Gastrocnemius medialis (tissue), 4 donors: ENCODE measurements at regions not wholly inside any gene's neighbourhood (a gene's known extent, or its start where the extent isn't known, plus 50 kb on each side); places are given as distances from the start of the nearest gene placed in this dataset.

Experiments used
- POLR2A ChIP-seq, 2 donors: fragments of 450-650 bp; IDR thresholded peaks; one replicate each; pipeline ENCODE4 v1.6.1; 2017; ENCODE audit warnings: antibody characterized with exemption in 2 of 2, mild to moderate bottlenecking in 2 of 2, moderate library complexity in 2 of 2
- TF ChIP-seq, protein P1 (sequence below), 5 experiments: fragments of 450-650 bp in 3 of 5; fragments of 200-600 bp in 2 of 5; sonication (generic) in 2 of 5; IDR thresholded peaks in 4 of 5; conservative IDR thresholded peaks in 1 of 5; 1 replicate in 4 of 5; 2 replicates in 1 of 5; pipeline ENCODE4 v1.5.1; 2016 to 2019; ENCODE audit warnings: antibody characterized with exemption in 5 of 5, mild to moderate bottlenecking in 3 of 5, moderate library complexity in 3 of 5

DNA sequence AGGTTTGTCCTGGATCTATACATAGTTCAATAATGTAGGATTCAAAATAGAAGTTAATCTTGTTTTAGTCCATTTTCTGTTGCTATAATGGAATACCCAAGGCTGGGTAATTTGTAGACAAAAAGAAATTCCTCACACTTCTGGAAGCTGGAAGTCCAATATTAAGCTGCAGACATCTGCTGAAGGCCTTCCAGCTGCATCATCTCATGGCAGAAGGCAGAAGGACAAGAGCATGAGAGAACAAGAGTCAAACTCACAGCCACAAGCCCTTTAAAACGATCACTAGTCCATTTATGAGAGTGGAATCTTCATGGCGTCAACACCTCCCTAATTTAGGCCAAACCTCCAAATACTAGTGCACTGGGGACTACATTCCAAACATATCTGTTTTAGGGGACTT lies 669.3 kb downstream of the ROBO2 start:
- TF ChIP-seq, protein P1, sequence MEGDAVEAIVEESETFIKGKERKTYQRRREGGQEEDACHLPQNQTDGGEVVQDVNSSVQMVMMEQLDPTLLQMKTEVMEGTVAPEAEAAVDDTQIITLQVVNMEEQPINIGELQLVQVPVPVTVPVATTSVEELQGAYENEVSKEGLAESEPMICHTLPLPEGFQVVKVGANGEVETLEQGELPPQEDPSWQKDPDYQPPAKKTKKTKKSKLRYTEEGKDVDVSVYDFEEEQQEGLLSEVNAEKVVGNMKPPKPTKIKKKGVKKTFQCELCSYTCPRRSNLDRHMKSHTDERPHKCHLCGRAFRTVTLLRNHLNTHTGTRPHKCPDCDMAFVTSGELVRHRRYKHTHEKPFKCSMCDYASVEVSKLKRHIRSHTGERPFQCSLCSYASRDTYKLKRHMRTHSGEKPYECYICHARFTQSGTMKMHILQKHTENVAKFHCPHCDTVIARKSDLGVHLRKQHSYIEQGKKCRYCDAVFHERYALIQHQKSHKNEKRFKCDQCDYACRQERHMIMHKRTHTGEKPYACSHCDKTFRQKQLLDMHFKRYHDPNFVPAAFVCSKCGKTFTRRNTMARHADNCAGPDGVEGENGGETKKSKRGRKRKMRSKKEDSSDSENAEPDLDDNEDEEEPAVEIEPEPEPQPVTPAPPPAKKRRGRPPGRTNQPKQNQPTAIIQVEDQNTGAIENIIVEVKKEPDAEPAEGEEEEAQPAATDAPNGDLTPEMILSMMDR (IDR thresholded peaks at IDR 0.05 in 4 of 5, conservative IDR thresholded peaks at IDR 0.05 in 1 of 5), result no peak
- no peak for TF ChIP-seq POLR2A (IDR thresholded peaks at IDR 0.05)
